Stimulated activated CD4-positive, alpha-beta T cell treated with anti-CD3 and anti-CD28 coated beads, Interleukin-15, amount 100 ng/mL, for 48 hours (primary cell): ENCODE measurements at regions not wholly inside any gene's neighbourhood (a gene's known extent, or its start where the extent isn't known, plus 50 kb on each side); places are given as distances from the start of the nearest gene placed in this dataset.
"Not testable (repeated sequence)": the region's sequence is repeated elsewhere in the genome, so short reads cannot be mapped to it uniquely, and the experiment has no call there.

Source experiments
- DNase-seq, 2 donors: peaks; one replicate each; pipeline ENCODE4 v3.0.0-alpha.2; 2020; ENCODE audit warnings: low read depth in 2 of 2

GRCh38 chr11:37431633-37432230, 833.7 kb upstream of the RAG2 start:
- not testable (repeated sequence) for DNase-seq

DNA sequence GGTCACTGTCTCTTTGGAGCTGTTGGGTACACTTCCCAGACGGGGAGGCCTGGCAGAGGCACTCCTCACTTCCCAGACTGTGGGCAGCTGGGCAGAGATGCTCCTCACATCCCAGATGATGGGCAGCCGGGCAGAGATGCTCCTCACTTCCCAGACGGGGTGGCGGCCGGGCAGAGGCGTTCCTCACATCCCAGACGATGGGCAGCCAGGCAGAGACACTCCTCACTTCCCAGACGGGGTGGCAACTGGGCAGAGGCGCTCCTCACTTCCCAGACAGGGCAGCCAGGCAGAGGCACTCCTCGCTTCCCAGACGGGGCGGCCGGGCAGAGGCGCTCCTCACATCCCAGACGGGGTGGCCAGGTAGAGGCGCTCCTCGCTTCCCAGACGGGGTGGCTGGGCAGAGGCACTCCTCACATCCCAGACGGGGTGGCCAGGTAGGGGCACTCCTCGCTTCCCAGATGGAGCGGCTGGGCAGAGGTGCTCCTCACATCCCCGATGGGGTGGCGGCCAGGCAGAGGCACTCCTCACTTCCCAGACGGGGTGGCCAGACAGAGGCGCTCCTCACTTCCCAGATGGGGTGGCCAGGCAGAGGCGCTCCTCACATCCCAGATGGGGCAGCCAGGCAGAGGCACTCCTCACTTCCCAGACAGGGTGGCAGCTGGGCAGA, 833.1 kb upstream of the RAG2 start:
- DNase-seq: not testable (repeated sequence)

GRCh38 chr11:37422511-37422910, 824.5 kb upstream of the RAG2 start:
- no peak for DNase-seq

DNA sequence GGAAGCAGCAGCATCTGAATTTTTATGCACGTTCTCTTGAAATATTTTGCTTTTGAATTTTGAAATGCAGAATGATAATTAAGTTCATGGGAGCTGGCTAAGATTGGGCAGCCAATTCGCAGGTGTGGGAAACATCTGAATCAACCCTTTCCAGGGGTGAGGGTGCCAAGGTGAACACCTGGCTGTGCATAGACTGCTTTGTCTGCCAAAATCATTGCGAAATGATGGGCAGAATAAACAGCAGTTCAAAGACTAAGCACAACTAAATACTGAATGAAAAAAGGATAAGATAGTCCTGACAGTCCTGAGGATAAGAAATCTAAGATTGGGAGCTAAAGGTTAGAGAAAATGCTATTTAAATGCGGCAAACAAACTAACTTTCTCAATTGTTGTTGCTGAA, 813.3 kb upstream of the RAG2 start:
- no peak for DNase-seq

DNA sequence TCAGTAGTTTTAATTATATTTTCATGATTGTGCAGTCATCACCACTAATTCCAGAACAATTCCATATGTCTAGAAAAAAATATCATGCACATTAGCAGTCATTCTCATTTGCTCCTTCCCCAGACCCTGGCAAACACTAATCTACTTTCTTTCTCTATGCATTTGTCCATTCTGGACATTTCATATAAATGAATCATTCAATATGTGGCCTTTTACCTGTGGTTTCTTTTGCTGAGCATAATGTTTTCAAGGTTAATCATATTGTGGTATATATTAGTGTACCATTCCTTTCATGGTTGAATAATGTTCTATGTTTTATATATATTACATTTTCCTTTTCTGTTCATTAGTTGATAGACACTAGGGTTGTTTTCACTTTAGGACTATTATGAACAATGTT, 811.1 kb upstream of the RAG2 start:
- DNase-seq: no peak

DNA sequence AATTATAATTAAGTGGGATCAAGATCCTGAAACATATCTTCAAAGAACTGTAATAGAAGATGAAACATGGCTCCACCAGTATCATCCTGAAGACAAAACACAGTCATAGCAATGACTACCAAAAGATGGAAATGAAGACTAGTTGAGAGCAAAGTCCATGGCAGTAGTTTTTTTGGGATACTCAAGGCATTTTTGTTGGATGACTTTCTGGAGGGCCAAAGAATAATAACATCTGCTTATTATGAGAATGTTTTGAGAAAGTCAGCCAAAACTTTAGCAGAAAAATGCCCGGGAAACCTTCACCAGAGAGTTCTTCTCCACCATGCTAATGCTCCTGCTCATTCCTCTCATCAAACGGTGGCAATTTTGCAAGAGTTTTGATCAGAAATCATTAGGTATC, 809.4 kb upstream of the RAG2 start:
- no peak for DNase-seq

DNA sequence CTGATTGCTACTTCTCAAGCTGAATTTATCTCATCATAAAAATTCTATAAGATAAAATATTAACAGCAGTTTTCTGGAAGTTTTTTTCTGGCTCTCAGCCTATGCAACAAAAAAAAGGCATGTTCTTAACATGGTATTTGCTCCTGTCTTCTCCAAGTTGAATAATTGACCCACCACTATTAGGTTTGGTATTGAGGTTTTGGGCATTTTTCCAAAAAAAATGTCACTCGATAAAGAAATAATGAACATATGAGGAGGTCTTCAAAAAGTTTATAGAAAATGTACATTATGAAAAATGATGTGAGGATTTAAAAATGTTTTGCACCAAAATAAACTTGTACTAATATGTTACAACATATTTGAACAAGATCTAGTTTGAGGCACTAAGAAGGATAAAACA, 808.6 kb upstream of the RAG2 start:
- DNase-seq: no peak

- DNase-seq: no peak
Observed at GRCh38 chr11:37404231-37404630, 806.2 kb upstream of the RAG2 start.

GRCh38 chr11:37402663-37403062, 804.6 kb upstream of the RAG2 start:
- DNase-seq: no peak

- no peak for DNase-seq
Observed at GRCh38 chr11:37394236-37394870, 796.3 kb upstream of the RAG2 start.

DNA sequence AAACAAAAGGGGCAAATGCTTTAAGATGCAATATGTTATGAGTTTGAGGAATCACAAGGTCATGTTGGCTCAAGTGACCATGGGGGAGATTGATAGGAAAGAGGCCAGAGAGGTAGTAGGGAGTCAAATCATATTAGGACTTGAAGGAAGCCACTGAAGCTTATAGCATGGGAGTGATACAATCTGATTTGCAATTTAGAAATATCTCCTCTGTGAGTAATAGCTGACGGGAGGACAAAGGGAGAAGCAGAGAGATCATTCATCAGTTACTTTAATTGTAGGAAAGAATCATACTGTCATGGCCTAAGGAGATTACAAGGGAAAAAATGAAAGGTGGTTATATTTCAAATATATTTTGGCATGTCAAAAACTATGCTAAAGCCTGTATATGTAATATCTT, 793.6 kb upstream of the RAG2 start:
- DNase-seq: no peak

DNA sequence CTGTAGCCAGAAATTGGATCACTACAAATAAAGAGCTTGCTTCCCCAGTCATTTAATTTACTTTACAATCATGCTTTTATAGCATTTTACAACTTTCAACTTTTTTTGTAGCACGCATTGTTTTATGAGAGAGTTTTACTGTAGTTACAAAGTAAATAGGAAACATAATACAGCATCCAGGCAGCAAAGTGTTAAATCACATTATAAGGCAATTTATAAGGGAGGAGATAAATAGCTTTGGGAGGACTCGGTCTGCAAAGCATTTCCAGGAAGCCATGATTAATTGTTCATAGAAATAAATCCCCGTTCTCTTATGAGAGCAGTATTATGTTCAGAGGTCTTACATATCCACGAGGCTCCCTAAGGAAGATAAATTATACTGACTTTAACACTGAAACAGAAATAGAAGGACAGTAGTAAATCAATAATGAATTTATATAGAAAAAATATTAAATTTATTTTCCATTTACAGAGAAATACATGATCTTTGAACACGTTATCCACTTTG, 792.6 kb upstream of the RAG2 start:
- no peak for DNase-seq

DNA sequence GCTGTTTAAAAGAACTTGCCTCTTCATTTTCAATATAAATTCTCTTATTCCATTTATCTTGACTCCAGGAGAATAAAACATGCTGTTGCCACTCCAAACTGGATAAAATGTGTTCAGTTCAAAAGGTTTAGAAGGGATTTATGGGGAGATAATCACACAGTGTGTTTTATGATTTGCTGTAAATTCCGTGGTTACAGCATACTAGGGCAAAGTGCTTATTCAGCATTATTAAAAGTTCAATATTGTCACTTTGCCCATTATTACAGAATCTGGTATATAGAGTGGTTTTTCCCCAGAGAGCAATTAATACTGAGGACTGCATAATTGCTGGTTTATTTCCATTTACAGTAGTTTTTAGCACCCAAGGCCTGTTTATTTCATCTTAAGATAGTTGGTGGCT, 780.9 kb upstream of the RAG2 start:
- DNase-seq: no peak

DNA sequence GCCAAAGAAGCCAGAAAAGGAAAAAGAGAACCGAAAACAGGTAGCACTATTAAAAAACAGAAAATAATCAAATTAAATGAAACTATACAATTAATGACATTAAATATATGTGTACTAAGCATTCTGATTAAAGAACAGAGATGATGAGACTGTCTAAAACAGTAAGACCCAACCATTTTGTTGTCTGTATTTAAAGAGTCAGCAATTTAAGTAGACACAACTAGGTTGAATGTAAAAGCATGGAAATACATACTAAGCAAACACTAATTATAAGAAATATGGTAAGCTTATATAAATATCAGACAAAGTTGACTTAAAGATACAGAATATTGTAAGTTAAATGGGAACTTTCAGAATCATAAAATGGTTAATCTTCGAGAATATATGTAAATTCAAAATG, 774.6 kb upstream of the RAG2 start:
- DNase-seq: no peak

- no peak for DNase-seq
Observed at GRCh38 chr11:37371346-37371970, 773.4 kb upstream of the RAG2 start.

GRCh38 chr11:37370817-37371216, 772.8 kb upstream of the RAG2 start:
- DNase-seq: no peak

DNA sequence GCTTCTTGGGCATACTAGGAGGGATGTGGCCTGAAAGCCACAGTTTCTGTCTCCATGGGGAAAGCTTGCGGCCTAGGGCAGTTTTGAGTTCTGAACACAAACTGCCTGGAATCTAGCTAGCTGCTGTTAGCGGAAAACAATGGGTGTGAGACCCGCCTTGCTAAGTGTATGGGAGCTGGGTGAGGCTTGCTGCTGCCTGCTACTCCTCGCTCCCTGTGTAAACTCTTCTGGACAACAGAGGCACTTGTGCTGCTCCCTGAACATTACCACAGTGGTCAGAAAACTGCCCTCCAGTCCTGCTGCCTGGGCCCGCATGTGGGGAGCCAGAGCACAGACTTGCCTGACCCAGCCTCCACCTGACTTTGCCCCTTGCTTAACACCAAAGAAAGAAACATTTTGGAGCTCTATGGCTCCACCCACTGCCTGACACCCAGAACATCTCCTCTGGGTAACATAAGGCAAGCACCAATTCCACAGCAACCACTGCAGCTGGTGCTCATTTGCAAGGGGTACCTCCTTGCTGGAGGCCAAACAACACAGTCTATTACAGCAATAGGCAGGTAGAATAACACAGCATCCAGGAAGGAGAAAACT, 766.3 kb upstream of the RAG2 start:
- DNase-seq: no peak

GRCh38 chr11:37353192-37353591, 755.2 kb upstream of the RAG2 start:
- DNase-seq: no peak

- DNase-seq: no peak
Observed at GRCh38 chr11:37352485-37352884, 754.4 kb upstream of the RAG2 start.

DNA sequence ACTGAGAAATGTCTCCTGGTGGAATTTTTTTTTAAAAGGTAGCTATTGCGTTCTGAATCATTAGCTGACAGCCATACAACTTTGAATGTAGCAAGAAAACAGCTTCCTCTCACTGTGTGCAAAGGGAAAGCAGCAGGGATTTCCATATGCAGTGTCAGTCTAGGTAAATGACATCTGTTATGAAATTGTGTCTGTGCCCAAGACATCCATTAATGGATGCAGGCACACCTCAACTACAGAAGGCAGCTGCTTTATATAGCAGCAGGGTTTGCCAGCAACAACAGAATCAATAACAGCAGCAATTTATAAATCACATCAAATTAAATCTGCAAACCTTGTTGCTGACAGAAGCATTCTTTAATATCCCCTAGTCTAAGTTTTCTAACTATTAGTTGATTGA, 745.3 kb upstream of the RAG2 start:
- DNase-seq: no peak

DNA sequence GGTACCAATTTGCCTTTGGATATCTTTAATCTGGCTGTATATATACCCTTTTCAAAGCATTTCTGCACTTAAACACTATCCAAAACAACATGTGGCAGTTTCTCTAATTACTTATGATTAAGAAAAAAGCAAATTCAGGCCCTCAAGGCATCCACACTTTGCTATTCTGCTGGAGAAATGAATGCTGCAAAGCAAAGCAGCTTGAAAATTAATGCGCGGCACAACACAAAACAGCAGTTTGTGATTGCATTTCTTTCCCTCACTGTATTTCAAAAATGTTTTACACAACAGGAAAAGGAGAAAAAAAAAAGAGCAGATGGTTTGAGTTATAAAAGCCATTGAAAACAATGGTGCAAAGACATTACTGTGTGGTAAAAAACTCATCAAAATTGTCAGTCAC, 738.4 kb upstream of the RAG2 start:
- DNase-seq: no peak

DNA sequence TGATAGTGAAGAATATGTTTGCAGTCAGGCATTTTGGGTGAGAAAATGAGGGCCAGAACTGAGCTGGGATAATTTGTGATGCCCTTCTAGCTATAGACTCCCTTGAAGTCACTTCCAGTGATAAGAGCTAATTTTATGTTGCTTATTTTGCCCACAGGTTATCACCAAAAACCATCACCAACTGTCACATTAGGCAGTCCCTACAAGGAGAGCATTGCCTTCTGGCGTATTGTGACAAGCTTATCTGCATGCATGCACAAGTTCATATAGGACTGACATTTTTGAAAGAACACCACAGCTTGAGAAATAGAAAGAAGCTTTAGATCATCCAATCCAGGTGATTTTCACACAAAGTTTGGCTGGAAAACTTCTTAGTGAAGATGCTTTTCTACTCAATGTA, 735.3 kb upstream of the RAG2 start:
- no peak for DNase-seq
